ENCODE measurements at regions not wholly inside any gene's neighbourhood (a gene's known extent, or its start where the extent isn't known, plus 50 kb on each side); places are given as distances from the start of the nearest gene placed in this dataset.

- no peak for DNase-seq
- Histone ChIP-seq H3K4me1 (peaks cover 30% of the 10 kb centered on the region), H3K9me3 (replicated peaks) (no peaks in the 10 kb centered on the region), H3K36me3 (no peaks in the 10 kb centered on the region), H3K27ac (replicated peaks) (no peak overlapping the region), H3K27me3 (ENCODE audit: low read depth) (no peaks in the 10 kb centered on the region), H3K4me3 (no peak overlapping the region)
- TF ChIP-seq CTCF (IDR thresholded peaks at IDR 0.05; ENCODE audit: borderline replicate concordance), result no peak
- intact Hi-C loops (cut with micrococcal nuclease), result no loop called here
These were observed 451.7 kb upstream of the HS6ST1 start for GRCh38 chr2:128770143-128771085.

- TF ChIP-seq CTCF (IDR thresholded peaks at IDR 0.05; ENCODE audit: borderline replicate concordance), result no peak
- Histone ChIP-seq H3K27me3 (ENCODE audit: low read depth) (no peaks in the 10 kb centered on the region), H3K4me3 (no peak overlapping the region), H3K27ac (replicated peaks) (no peak overlapping the region), H3K36me3 (no peaks in the 10 kb centered on the region), H3K4me1 (peaks cover 35% of the 10 kb centered on the region), H3K9me3 (replicated peaks) (no peaks in the 10 kb centered on the region)
- DNase-seq, result no peak
- intact Hi-C loops (cut with micrococcal nuclease), result no loop called here
These were observed 452.7 kb upstream of the HS6ST1 start for GRCh38 chr2:128771401-128771800.

- no peak for TF ChIP-seq CTCF (IDR thresholded peaks at IDR 0.05; ENCODE audit: borderline replicate concordance)
- Histone ChIP-seq H3K27me3 (ENCODE audit: low read depth) (no peaks in the 10 kb centered on the region), H3K4me3 (no peak overlapping the region), H3K36me3 (no peaks in the 10 kb centered on the region), H3K27ac (replicated peaks) (no peak overlapping the region), H3K9me3 (replicated peaks) (no peaks in the 10 kb centered on the region), H3K4me1 (peaks cover 35% of the 10 kb centered on the region)
- intact Hi-C loops (cut with micrococcal nuclease), result no loop called here
- no peak for DNase-seq
These were observed 454.0 kb upstream of the HS6ST1 start for GRCh38 chr2:128772671-128773070.

- peaks cover 1% of the 10 kb centered on the region for H3K9me3 ChIP-seq (replicated peaks)
- H3K36me3 ChIP-seq, result no peaks in the 10 kb centered on the region
- H3K27me3 ChIP-seq (ENCODE audit: low read depth), result no peaks in the 10 kb centered on the region
- H3K4me3 ChIP-seq, result no peak overlapping the region
- intact Hi-C loops (cut with micrococcal nuclease), result no loop called here
- H3K27ac ChIP-seq (replicated peaks), result no peak overlapping the region
- no peak for DNase-seq
- no peak for TF ChIP-seq CTCF (IDR thresholded peaks at IDR 0.05; ENCODE audit: borderline replicate concordance)
- peaks cover 27% of the 10 kb centered on the region for H3K4me1 ChIP-seq
These were observed 455.1 kb upstream of the HS6ST1 start for GRCh38 chr2:128773641-128774319.

- no peaks in the 10 kb centered on the region for H3K27me3 ChIP-seq (ENCODE audit: low read depth)
These were observed 455.9 kb upstream of the HS6ST1 start for GRCh38 chr2:128774320-128775216.

More at GRCh38 chr2:128774320-128775216, 455.9 kb upstream of the HS6ST1 start:
- no peak for TF ChIP-seq CTCF (IDR thresholded peaks at IDR 0.05; ENCODE audit: borderline replicate concordance)
- no peaks in the 10 kb centered on the region for H3K36me3 ChIP-seq
- peaks cover 3% of the 10 kb centered on the region for H3K9me3 ChIP-seq (replicated peaks)
- H3K4me3 ChIP-seq, result no peak overlapping the region
- DNase-seq, result no peak
- peak overlapping the region; percentile 18 for H3K27ac ChIP-seq (replicated peaks)
- intact Hi-C loops (cut with micrococcal nuclease), result no loop called here
- H3K4me1 ChIP-seq, result peaks cover 26% of the 10 kb centered on the region

Data from left ventricle myocardium inferior (tissue), 1 donor.